HepG2 (cell line): ENCODE measurements at regions not wholly inside any gene's neighbourhood (a gene's known extent, or its start where the extent isn't known, plus 50 kb on each side); places are given as distances from the start of the nearest gene placed in this dataset.

Experiments
- AHR ChIP-seq: IDR thresholded peaks from 2 replicates; pipeline ENCODE4 v1.6.1; 2018; ENCODE audit warnings: missing genetic modification reagents, missing compliant biosample characterization
- CTCF ChIP-seq: sonication (generic); formaldehyde crosslinking; IDR thresholded peaks from 2 replicates; pipeline ENCODE4 v1.5.0; 2020; ENCODE audit warnings: mild to moderate bottlenecking, missing genetic modification reagents, moderate library complexity
- HMGXB4 ChIP-seq, 2 experiments: sonication (generic) in 1 of 2; formaldehyde crosslinking in 1 of 2; IDR thresholded peaks; 2 replicates each; pipeline versions ENCODE4 v1.4.0 to v1.6.1; 2018 to 2020; ENCODE audit warnings: missing genetic modification reagents in 2 of 2, borderline replicate concordance in 1 of 2, low read depth in 1 of 2, mild to moderate bottlenecking in 1 of 2, missing biosample characterization in 1 of 2
- KDM6A ChIP-seq: IDR thresholded peaks from 2 replicates; pipeline ENCODE4 v1.6.1; 2016; ENCODE audit warnings: low read depth
- MYC ChIP-seq: sonication (generic); formaldehyde crosslinking; IDR thresholded peaks from 2 replicates; pipeline ENCODE4 v1.9.0; 2021; ENCODE audit warnings: missing genetic modification reagents, borderline replicate concordance
- NR2F1 ChIP-seq, 2 experiments: fragments of 450-650 bp in 1 of 2; formaldehyde crosslinking in 1 of 2; IDR thresholded peaks; 2 replicates each; pipeline versions ENCODE4 v1.5.0 to v1.6.1; 2016 to 2020; ENCODE audit warnings: mild to moderate bottlenecking in 1 of 2, missing compliant biosample characterization in 1 of 2, missing genetic modification reagents in 1 of 2, moderate library complexity in 1 of 2
- SRY ChIP-seq: sonication (generic); formaldehyde crosslinking; IDR thresholded peaks from 2 replicates; pipeline ENCODE4 v1.8.0; 2022; ENCODE audit warnings: mild to moderate bottlenecking, missing genetic modification reagents
- TOPORS ChIP-seq: sonication (generic); formaldehyde crosslinking; IDR thresholded peaks from 2 replicates; pipeline ENCODE4 v1.8.0; 2023; ENCODE audit warnings: mild to moderate bottlenecking, missing genetic modification reagents
- ZKSCAN5 ChIP-seq: sonication (generic); formaldehyde crosslinking; IDR thresholded peaks from 2 replicates; pipeline ENCODE4 v1.5.1; 2020; ENCODE audit warnings: mild to moderate bottlenecking, missing genetic modification reagents
- ZNF24 ChIP-seq: fragments of 450-650 bp; IDR thresholded peaks from 2 replicates; pipeline ENCODE4 v1.6.1; 2017; ENCODE audit warnings: antibody characterized with exemption, mild to moderate bottlenecking
- ZNF562 ChIP-seq: sonication (generic); formaldehyde crosslinking; IDR thresholded peaks from 2 replicates; pipeline ENCODE4 v1.8.0; 2022; ENCODE audit warnings: missing genetic modification reagents, borderline replicate concordance

GRCh38 chr1:2862814-2863647 lies 61.5 kb upstream of the TTC34 start:
- TF ChIP-seq SRY (CRISPR knock-in tag): no peak
- TF ChIP-seq AHR: no peak
- no peak for TF ChIP-seq MYC (CRISPR knock-in tag)
- TF ChIP-seq CTCF (CRISPR knock-in tag): no peak
- TF ChIP-seq ZNF24: no peak
- TF ChIP-seq ZKSCAN5 (CRISPR knock-in tag): no peak
- TF ChIP-seq TOPORS (CRISPR knock-in tag): no peak
- TF ChIP-seq ZNF562: no peak
- TF ChIP-seq KDM6A (CRISPR knock-in tag): no peak
- no peak for TF ChIP-seq HMGXB4 (CRISPR knock-in tag; IDR thresholded peaks at IDR 0.05; ENCODE audit: borderline replicate concordance in 1 of 2, low read depth in 1 of 2)
- no peak for TF ChIP-seq NR2F1 (CRISPR knock-in tag; IDR thresholded peaks at IDR 0.05)
